ENCODE measurements at regions not wholly inside any gene's neighbourhood (a gene's known extent, or its start where the extent isn't known, plus 50 kb on each side); places are given as distances from the start of the nearest gene placed in this dataset.

- DNase-seq (ENCODE audit: low read depth in 6 of 9, low spot score in 9 of 9), result no peak
- no peak overlapping the region for H3K4me3 ChIP-seq (ENCODE audit: low read length in 2 of 2)
- H3K27ac ChIP-seq (ENCODE audit: low read depth in 1 of 2, low read length in 1 of 2), result no peak overlapping the region
- H3K36me3 ChIP-seq (ENCODE audit: control insufficient read depth in 2 of 2, insufficient read depth in 2 of 2, low read length in 1 of 2), result no peaks in the 10 kb centered on the region
- H3K27me3 ChIP-seq (ENCODE audit: control insufficient read depth in 2 of 2, insufficient read depth in 1 of 2, low read length in 1 of 2), result no peaks in the 10 kb centered on the region
- WGBS, result 95% methylated on average over 4 of the region's 4 CpGs
- no peaks in the 10 kb centered on the region for H3K9me3 ChIP-seq (ENCODE audit: control insufficient read depth in 2 of 2, insufficient read depth in 1 of 2, low read length in 1 of 2)
- H3K4me1 ChIP-seq (ENCODE audit: control insufficient read depth in 2 of 2, insufficient read depth in 2 of 2, low read length in 2 of 2), result no peaks in the 10 kb centered on the region
Observed at GRCh38 chr3:168425936-168426595, 330.3 kb upstream of the GOLIM4 start.

- Histone ChIP-seq H3K4me1 (ENCODE audit: control insufficient read depth in 2 of 2, insufficient read depth in 2 of 2, low read length in 2 of 2) (no peaks in the 10 kb centered on the region), H3K9me3 (ENCODE audit: control insufficient read depth in 2 of 2, insufficient read depth in 1 of 2, low read length in 1 of 2) (no peaks in the 10 kb centered on the region), H3K36me3 (ENCODE audit: control insufficient read depth in 2 of 2, insufficient read depth in 2 of 2, low read length in 1 of 2) (no peaks in the 10 kb centered on the region), H3K27me3 (ENCODE audit: control insufficient read depth in 2 of 2, insufficient read depth in 1 of 2, low read length in 1 of 2) (no peaks in the 10 kb centered on the region), H3K27ac (ENCODE audit: low read depth in 1 of 2, low read length in 1 of 2) (no peak overlapping the region), H3K4me3 (ENCODE audit: low read length in 2 of 2) (no peak overlapping the region)
- no peak for DNase-seq (ENCODE audit: low read depth in 6 of 9, low spot score in 9 of 9)
- 92% methylated on average over 4 of the region's 4 CpGs for WGBS
Observed at GRCh38 chr3:168424059-168424734, 328.5 kb upstream of the GOLIM4 start.

GRCh38 chr3:168422843-168423242 lies 327.1 kb upstream of the GOLIM4 start:
- no peak overlapping the region for H3K27ac ChIP-seq (ENCODE audit: low read depth in 1 of 2, low read length in 1 of 2)
- 96% methylated on average over 1 of the region's 1 CpG for WGBS
- no peaks in the 10 kb centered on the region for H3K27me3 ChIP-seq (ENCODE audit: control insufficient read depth in 2 of 2, insufficient read depth in 1 of 2, low read length in 1 of 2)
- no peaks in the 10 kb centered on the region for H3K36me3 ChIP-seq (ENCODE audit: control insufficient read depth in 2 of 2, insufficient read depth in 2 of 2, low read length in 1 of 2)
- H3K9me3 ChIP-seq (ENCODE audit: control insufficient read depth in 2 of 2, insufficient read depth in 1 of 2, low read length in 1 of 2), result no peaks in the 10 kb centered on the region
- H3K4me3 ChIP-seq (ENCODE audit: low read length in 2 of 2), result no peak overlapping the region
- no peak for DNase-seq (ENCODE audit: low read depth in 6 of 9, low spot score in 9 of 9)
- H3K4me1 ChIP-seq (ENCODE audit: control insufficient read depth in 2 of 2, insufficient read depth in 2 of 2, low read length in 2 of 2), result no peaks in the 10 kb centered on the region

GRCh38 chr3:168419091-168419490 lies 323.4 kb upstream of the GOLIM4 start:
- DNase-seq (ENCODE audit: low read depth in 6 of 9, low spot score in 9 of 9), result no peak

GRCh38 chr3:168417016-168417415 lies 321.3 kb upstream of the GOLIM4 start:
- H3K27ac ChIP-seq (ENCODE audit: low read depth in 1 of 2, low read length in 1 of 2), result no peak overlapping the region
- H3K36me3 ChIP-seq (ENCODE audit: control insufficient read depth in 2 of 2, insufficient read depth in 2 of 2, low read length in 1 of 2), result no peaks in the 10 kb centered on the region
- no peaks in the 10 kb centered on the region for H3K4me1 ChIP-seq (ENCODE audit: control insufficient read depth in 2 of 2, insufficient read depth in 2 of 2, low read length in 2 of 2)
- WGBS, result 97% methylated on average over 1 of the region's 1 CpG
- no peak overlapping the region for H3K4me3 ChIP-seq (ENCODE audit: low read length in 2 of 2)
- H3K9me3 ChIP-seq (ENCODE audit: control insufficient read depth in 2 of 2, insufficient read depth in 1 of 2, low read length in 1 of 2), result no peaks in the 10 kb centered on the region
- no peaks in the 10 kb centered on the region for H3K27me3 ChIP-seq (ENCODE audit: control insufficient read depth in 2 of 2, insufficient read depth in 1 of 2, low read length in 1 of 2)
- no peak for DNase-seq (ENCODE audit: low read depth in 6 of 9, low spot score in 9 of 9)

More at GRCh38 chr3:168419091-168419490, 323.4 kb upstream of the GOLIM4 start:
- WGBS, result 89% methylated on average over 2 of the region's 2 CpGs
- no peaks in the 10 kb centered on the region for H3K36me3 ChIP-seq (ENCODE audit: control insufficient read depth in 2 of 2, insufficient read depth in 2 of 2, low read length in 1 of 2)
- H3K9me3 ChIP-seq (ENCODE audit: control insufficient read depth in 2 of 2, insufficient read depth in 1 of 2, low read length in 1 of 2), result no peaks in the 10 kb centered on the region
- no peak overlapping the region for H3K4me3 ChIP-seq (ENCODE audit: low read length in 2 of 2)
- no peaks in the 10 kb centered on the region for H3K4me1 ChIP-seq (ENCODE audit: control insufficient read depth in 2 of 2, insufficient read depth in 2 of 2, low read length in 2 of 2)
- H3K27me3 ChIP-seq (ENCODE audit: control insufficient read depth in 2 of 2, insufficient read depth in 1 of 2, low read length in 1 of 2), result no peaks in the 10 kb centered on the region
- no peak overlapping the region for H3K27ac ChIP-seq (ENCODE audit: low read depth in 1 of 2, low read length in 1 of 2)

- Histone ChIP-seq H3K27ac (ENCODE audit: low read depth in 1 of 2, low read length in 1 of 2) (no peak overlapping the region), H3K4me3 (ENCODE audit: low read length in 2 of 2) (no peak overlapping the region), H3K36me3 (ENCODE audit: control insufficient read depth in 2 of 2, insufficient read depth in 2 of 2, low read length in 1 of 2) (no peaks in the 10 kb centered on the region), H3K9me3 (ENCODE audit: control insufficient read depth in 2 of 2, insufficient read depth in 1 of 2, low read length in 1 of 2) (no peaks in the 10 kb centered on the region), H3K27me3 (ENCODE audit: control insufficient read depth in 2 of 2, insufficient read depth in 1 of 2, low read length in 1 of 2) (no peaks in the 10 kb centered on the region), H3K4me1 (ENCODE audit: control insufficient read depth in 2 of 2, insufficient read depth in 2 of 2, low read length in 2 of 2) (no peaks in the 10 kb centered on the region)
- 95% methylated on average over 6 of the region's 6 CpGs for WGBS
- no peak for DNase-seq (ENCODE audit: low read depth in 6 of 9, low spot score in 9 of 9)
Observed at GRCh38 chr3:168416446-168416845, 320.7 kb upstream of the GOLIM4 start.

- DNase-seq (ENCODE audit: low read depth in 6 of 9, low spot score in 9 of 9), result no peak
- H3K36me3 ChIP-seq (ENCODE audit: control insufficient read depth in 2 of 2, insufficient read depth in 2 of 2, low read length in 1 of 2), result no peaks in the 10 kb centered on the region
- no peak overlapping the region for H3K27ac ChIP-seq (ENCODE audit: low read depth in 1 of 2, low read length in 1 of 2)
- H3K9me3 ChIP-seq (ENCODE audit: control insufficient read depth in 2 of 2, insufficient read depth in 1 of 2, low read length in 1 of 2), result no peaks in the 10 kb centered on the region
- 96% methylated on average over 1 of the region's 1 CpG for WGBS
- H3K4me1 ChIP-seq (ENCODE audit: control insufficient read depth in 2 of 2, insufficient read depth in 2 of 2, low read length in 2 of 2), result no peaks in the 10 kb centered on the region
- H3K4me3 ChIP-seq (ENCODE audit: low read length in 2 of 2), result no peak overlapping the region
- H3K27me3 ChIP-seq (ENCODE audit: control insufficient read depth in 2 of 2, insufficient read depth in 1 of 2, low read length in 1 of 2), result no peaks in the 10 kb centered on the region
Observed at GRCh38 chr3:168414149-168414548, 318.4 kb upstream of the GOLIM4 start.

- H3K4me3 ChIP-seq (ENCODE audit: low read length in 2 of 2), result no peak overlapping the region
- H3K27me3 ChIP-seq (ENCODE audit: control insufficient read depth in 2 of 2, insufficient read depth in 1 of 2, low read length in 1 of 2), result no peaks in the 10 kb centered on the region
- no peaks in the 10 kb centered on the region for H3K9me3 ChIP-seq (ENCODE audit: control insufficient read depth in 2 of 2, insufficient read depth in 1 of 2, low read length in 1 of 2)
- H3K36me3 ChIP-seq (ENCODE audit: control insufficient read depth in 2 of 2, insufficient read depth in 2 of 2, low read length in 1 of 2), result no peaks in the 10 kb centered on the region
- no peak for DNase-seq (ENCODE audit: low read depth in 6 of 9, low spot score in 9 of 9)
- H3K27ac ChIP-seq (ENCODE audit: low read depth in 1 of 2, low read length in 1 of 2), result no peak overlapping the region
- no peaks in the 10 kb centered on the region for H3K4me1 ChIP-seq (ENCODE audit: control insufficient read depth in 2 of 2, insufficient read depth in 2 of 2, low read length in 2 of 2)
Observed at GRCh38 chr3:168407381-168407780, 311.7 kb upstream of the GOLIM4 start.

GRCh38 chr3:168405288-168405687 lies 309.6 kb upstream of the GOLIM4 start:
- Histone ChIP-seq H3K9me3 (ENCODE audit: control insufficient read depth in 2 of 2, insufficient read depth in 1 of 2, low read length in 1 of 2) (no peaks in the 10 kb centered on the region), H3K36me3 (ENCODE audit: control insufficient read depth in 2 of 2, insufficient read depth in 2 of 2, low read length in 1 of 2) (no peaks in the 10 kb centered on the region), H3K4me1 (ENCODE audit: control insufficient read depth in 2 of 2, insufficient read depth in 2 of 2, low read length in 2 of 2) (no peaks in the 10 kb centered on the region), H3K4me3 (ENCODE audit: low read length in 2 of 2) (no peak overlapping the region), H3K27ac (ENCODE audit: low read depth in 1 of 2, low read length in 1 of 2) (no peak overlapping the region), H3K27me3 (ENCODE audit: control insufficient read depth in 2 of 2, insufficient read depth in 1 of 2, low read length in 1 of 2) (no peaks in the 10 kb centered on the region)
- no peak for DNase-seq (ENCODE audit: low read depth in 6 of 9, low spot score in 9 of 9)
- WGBS, result 98% methylated on average over 1 of the region's 1 CpG

Measured in thymus (tissue), 11 donors.